Thyroid gland (tissue), 4 donors: ENCODE measurements at regions not wholly inside any gene's neighbourhood (a gene's known extent, or its start where the extent isn't known, plus 50 kb on each side); places are given as distances from the start of the nearest gene placed in this dataset.

Experiments used
- DNase-seq, 2 donors: peaks; one replicate each; pipeline ENCODE4 v3.0.0-alpha.2; 2019
- H3K27ac ChIP-seq, 3 donors: fragments of 200-600 bp; sonication (generic); 1 replicate in 2 of 3; 2 replicates in 1 of 3; pipeline ENCODE4 v1.5.1; 2016 to 2019; ENCODE audit warnings: mild to moderate bottlenecking in 1 of 3, moderate library complexity in 1 of 3
- H3K27me3 ChIP-seq: fragments of 200-600 bp; sonication (generic); one replicate; pipeline ENCODE4 v1.5.1; 2019
- H3K36me3 ChIP-seq, 2 donors: fragments of 200-600 bp; sonication (generic); one replicate each; pipeline ENCODE4 v1.5.1; 2016 to 2019
- H3K4me1 ChIP-seq, 2 donors: fragments of 200-600 bp; sonication (generic); one replicate each; pipeline ENCODE4 v1.5.1; 2017 to 2019
- H3K4me3 ChIP-seq, 3 donors: fragments of 200-600 bp; sonication (generic); replicated peaks in 1 of 3; 1 replicate in 2 of 3; 2 replicates in 1 of 3; pipeline ENCODE4 v1.5.1; 2016; ENCODE audit warnings: mild to moderate bottlenecking in 1 of 3
- H3K9me3 ChIP-seq: fragments of 200-600 bp; sonication (generic); one replicate; pipeline ENCODE4 v1.5.1; 2017
- POLR2A ChIP-seq, 2 donors: fragments of 450-650 bp; IDR thresholded peaks; one replicate each; pipeline ENCODE4 v1.6.1; 2017; ENCODE audit warnings: antibody characterized with exemption in 2 of 2, mild to moderate bottlenecking in 2 of 2, moderate library complexity in 1 of 2
- WGBS, 2 donors: methylation state at CpG; one replicate each; pipeline ENCODE4 v1.1.5; 2017; 5-methylcytosine and 5-hydroxymethylcytosine counted together
- intact Hi-C: fragments of 100-400 bp; cut with DNase I; formaldehyde crosslinking; loops from one replicate; pipeline ENCODE4 v1.15.1; 2023
- TF ChIP-seq, protein P1 (sequence below), 6 experiments: fragments of 200-600 bp in 3 of 6; fragments of 450-650 bp in 3 of 6; sonication (generic) in 3 of 6; IDR thresholded peaks; one replicate each; pipeline ENCODE4 v1.5.1; 2016 to 2019; ENCODE audit warnings: antibody characterized with exemption in 6 of 6, mild to moderate bottlenecking in 2 of 6, inconsistent platforms in 1 of 6, moderate library complexity in 1 of 6

DNA sequence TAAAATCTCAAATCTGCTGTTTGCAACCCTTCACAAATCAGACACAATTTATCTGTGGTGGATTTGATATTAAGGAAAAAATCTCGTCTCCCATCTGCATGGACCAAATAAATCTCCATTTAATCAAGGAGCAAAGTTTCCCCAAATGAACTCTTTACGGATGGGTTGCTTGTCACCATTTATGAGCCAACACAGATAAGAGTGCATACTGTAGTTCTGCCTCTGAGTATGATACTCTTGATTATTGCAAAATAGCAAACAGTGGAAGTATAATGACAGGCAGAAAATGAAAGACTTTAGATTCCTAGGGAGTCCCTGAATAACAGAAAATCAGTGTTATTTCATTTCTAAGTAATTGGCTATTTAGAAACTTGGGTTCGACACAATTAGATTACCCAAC, 1395.9 kb downstream of the FAM181B start:
- intact Hi-C loops, result no loop called here
- no peak overlapping the region for H3K4me3 ChIP-seq
- H3K4me1 ChIP-seq, result no peaks in the 10 kb centered on the region
- WGBS, 2 donors, result 87 to 89% methylated on average over 3 of the region's 3 CpGs
- TF ChIP-seq, protein P1, sequence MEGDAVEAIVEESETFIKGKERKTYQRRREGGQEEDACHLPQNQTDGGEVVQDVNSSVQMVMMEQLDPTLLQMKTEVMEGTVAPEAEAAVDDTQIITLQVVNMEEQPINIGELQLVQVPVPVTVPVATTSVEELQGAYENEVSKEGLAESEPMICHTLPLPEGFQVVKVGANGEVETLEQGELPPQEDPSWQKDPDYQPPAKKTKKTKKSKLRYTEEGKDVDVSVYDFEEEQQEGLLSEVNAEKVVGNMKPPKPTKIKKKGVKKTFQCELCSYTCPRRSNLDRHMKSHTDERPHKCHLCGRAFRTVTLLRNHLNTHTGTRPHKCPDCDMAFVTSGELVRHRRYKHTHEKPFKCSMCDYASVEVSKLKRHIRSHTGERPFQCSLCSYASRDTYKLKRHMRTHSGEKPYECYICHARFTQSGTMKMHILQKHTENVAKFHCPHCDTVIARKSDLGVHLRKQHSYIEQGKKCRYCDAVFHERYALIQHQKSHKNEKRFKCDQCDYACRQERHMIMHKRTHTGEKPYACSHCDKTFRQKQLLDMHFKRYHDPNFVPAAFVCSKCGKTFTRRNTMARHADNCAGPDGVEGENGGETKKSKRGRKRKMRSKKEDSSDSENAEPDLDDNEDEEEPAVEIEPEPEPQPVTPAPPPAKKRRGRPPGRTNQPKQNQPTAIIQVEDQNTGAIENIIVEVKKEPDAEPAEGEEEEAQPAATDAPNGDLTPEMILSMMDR (IDR thresholded peaks at IDR 0.05), result no peak
- no peak for TF ChIP-seq POLR2A (IDR thresholded peaks at IDR 0.05)
- no peaks in the 10 kb centered on the region for H3K36me3 ChIP-seq
- no peaks in the 10 kb centered on the region for H3K27me3 ChIP-seq
- H3K27ac ChIP-seq, result no peak overlapping the region
- H3K9me3 ChIP-seq, result no peaks in the 10 kb centered on the region
- DNase-seq, result no peak

GRCh38 chr11:81332276-81332675, 1401.4 kb downstream of the FAM181B start:
- intact Hi-C loops, result no loop called here
- H3K36me3 ChIP-seq, result no peaks in the 10 kb centered on the region
- no peak overlapping the region for H3K27ac ChIP-seq
- H3K4me1 ChIP-seq, result no peaks in the 10 kb centered on the region
- TF ChIP-seq POLR2A (IDR thresholded peaks at IDR 0.05), result no peak
- TF ChIP-seq, protein P1 (IDR thresholded peaks at IDR 0.05), result no peak
- WGBS, 2 donors, result 63 to 82% methylated on average over 2 of the region's 2 CpGs
- H3K9me3 ChIP-seq, result no peaks in the 10 kb centered on the region
- H3K27me3 ChIP-seq, result no peaks in the 10 kb centered on the region
- H3K4me3 ChIP-seq, result no peak overlapping the region
- DNase-seq, result no peak

- H3K27ac ChIP-seq, result no peak overlapping the region
- intact Hi-C loops, result no loop called here
- no peaks in the 10 kb centered on the region for H3K9me3 ChIP-seq
- WGBS, 2 donors, result 48 to 55% methylated on average over 9 of the region's 9 CpGs
- DNase-seq, result no peak
- no peak for TF ChIP-seq POLR2A (IDR thresholded peaks at IDR 0.05)
- TF ChIP-seq, protein P1 (IDR thresholded peaks at IDR 0.05), result no peak
- no peaks in the 10 kb centered on the region for H3K36me3 ChIP-seq
- no peaks in the 10 kb centered on the region for H3K27me3 ChIP-seq
- H3K4me1 ChIP-seq, result no peaks in the 10 kb centered on the region
- H3K4me3 ChIP-seq, result no peak overlapping the region
Observed at GRCh38 chr11:81331611-81332235, 1401.9 kb downstream of the FAM181B start.

DNA sequence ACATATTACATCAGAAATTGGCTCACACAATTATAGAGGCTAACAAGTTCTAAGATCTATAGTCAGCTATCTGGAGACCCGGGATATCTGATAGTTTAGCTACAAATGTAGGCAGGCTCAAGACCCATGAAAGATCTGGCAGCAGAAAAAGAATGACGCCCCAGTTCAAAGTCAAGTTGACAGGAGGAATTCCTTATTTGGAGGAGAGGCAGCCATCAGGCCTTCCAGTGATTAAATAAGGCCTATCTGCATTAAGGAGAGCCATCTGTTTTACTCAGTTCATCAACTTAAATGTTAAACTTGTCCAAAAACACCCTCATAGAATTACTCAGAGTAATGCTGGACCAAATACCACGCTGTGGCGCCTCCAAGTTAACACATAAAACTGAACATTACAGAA, 1402.6 kb downstream of the FAM181B start:
- intact Hi-C loops, result no loop called here
- 87 to 89% methylated on average over 4 of the region's 4 CpGs for WGBS, 2 donors
- Histone ChIP-seq H3K36me3 (no peaks in the 10 kb centered on the region), H3K27ac (no peak overlapping the region), H3K4me3 (no peak overlapping the region), H3K9me3 (no peaks in the 10 kb centered on the region), H3K27me3 (no peaks in the 10 kb centered on the region), H3K4me1 (no peaks in the 10 kb centered on the region)
- TF ChIP-seq, protein P1 (IDR thresholded peaks at IDR 0.05), result no peak
- no peak for TF ChIP-seq POLR2A (IDR thresholded peaks at IDR 0.05)
- DNase-seq, result no peak

DNA sequence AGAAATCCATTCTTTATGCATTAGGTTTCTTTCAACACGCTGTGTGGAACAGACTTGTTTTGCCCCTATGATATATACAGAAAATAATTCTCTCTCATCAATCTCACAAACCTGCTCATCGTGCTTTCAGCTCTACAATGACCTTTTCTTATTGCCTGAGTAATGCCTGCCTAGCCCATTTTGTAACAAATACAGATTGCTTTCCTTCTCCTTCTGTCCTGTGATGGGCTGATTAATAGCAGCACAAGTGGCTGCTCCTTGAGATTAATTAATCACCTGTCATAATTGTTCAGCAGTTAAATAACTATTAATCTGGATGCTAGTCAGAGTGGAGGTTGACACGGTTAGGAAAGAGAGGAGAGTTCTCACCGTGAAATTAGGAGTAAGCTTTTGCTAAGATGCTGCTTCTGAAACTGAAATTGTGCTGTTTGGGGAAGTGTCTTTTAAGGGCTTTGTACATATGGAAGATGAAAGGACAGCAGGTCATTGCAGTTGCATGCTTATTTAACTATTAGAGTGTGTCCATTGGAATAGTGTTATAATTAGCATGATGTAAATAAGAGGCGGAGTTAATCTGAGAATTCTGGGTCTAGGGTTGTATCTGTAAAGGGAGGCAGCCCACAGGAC, 1430.5 kb downstream of the FAM181B start:
- no peak overlapping the region for H3K4me3 ChIP-seq
- no peak for DNase-seq
- no peaks in the 10 kb centered on the region for H3K9me3 ChIP-seq
- H3K4me1 ChIP-seq, result no peaks in the 10 kb centered on the region
- no peaks in the 10 kb centered on the region for H3K36me3 ChIP-seq
- 70 to 73% methylated on average over 5 of the region's 5 CpGs for WGBS, 2 donors
- H3K27ac ChIP-seq, result no peak overlapping the region
- H3K27me3 ChIP-seq, result no peaks in the 10 kb centered on the region
- no peak for TF ChIP-seq POLR2A (IDR thresholded peaks at IDR 0.05)
- TF ChIP-seq, protein P1 (IDR thresholded peaks at IDR 0.05), result no peak
- intact Hi-C loops, result no loop called here
